Gastroesophageal sphincter (tissue), 4 donors: ENCODE measurements at regions not wholly inside any gene's neighbourhood (a gene's known extent, or its start where the extent isn't known, plus 50 kb on each side); places are given as distances from the start of the nearest gene placed in this dataset.
A peak's percentile ranks its signal among the peaks of the same experiment; 100 is the strongest.

Experiments used
- ATAC-seq: fragments of 150-250 bp; one replicate; pipeline ENCODE4 v1.9.1; 2016; ENCODE audit warnings: mild to moderate bottlenecking, moderate library complexity
- H3K27ac ChIP-seq, 4 donors: fragments of 200-600 bp; sonication (generic) in 3 of 4; 1 replicate in 3 of 4; 2 replicates in 1 of 4; pipeline ENCODE4 v1.5.1; 2016 to 2019
- H3K27me3 ChIP-seq: fragments of 200-600 bp; sonication (generic); one replicate; pipeline ENCODE4 v1.5.1; 2019
- H3K36me3 ChIP-seq, 2 donors: fragments of 200-600 bp; sonication (generic); one replicate each; pipeline ENCODE4 v1.5.1; 2019; ENCODE audit warnings: control low read depth in 1 of 2
- H3K4me1 ChIP-seq, 3 donors: fragments of 200-600 bp; sonication (generic); 1 replicate in 2 of 3; 2 replicates in 1 of 3; pipeline ENCODE4 v1.5.1; 2016 to 2019; ENCODE audit warnings: control low read depth in 2 of 3
- H3K4me3 ChIP-seq, 2 donors: fragments of 200-600 bp; sonication (generic); one replicate each; pipeline ENCODE4 v1.5.1; 2019; ENCODE audit warnings: mild to moderate bottlenecking in 1 of 2, moderate library complexity in 1 of 2
- H3K9me3 ChIP-seq, 3 donors: fragments of 200-600 bp; sonication (generic); one replicate each; pipeline ENCODE4 v1.5.1; 2017 to 2019; ENCODE audit warnings: control low read depth in 2 of 3
- CTCF ChIP-seq, 4 experiments: fragments of 200-600 bp in 2 of 4; fragments of 450-650 bp in 2 of 4; sonication (generic) in 1 of 4; IDR thresholded peaks; one replicate each; pipeline ENCODE4 v1.5.1; 2017 to 2019; ENCODE audit warnings: antibody characterized with exemption in 4 of 4, mild to moderate bottlenecking in 2 of 4, moderate library complexity in 2 of 4
- EP300 ChIP-seq: sonication (generic); formaldehyde crosslinking; IDR thresholded peaks from one replicate; pipeline ENCODE4 v1.6.1; 2017; ENCODE audit warnings: antibody characterized with exemption, mild to moderate bottlenecking
- POLR2A ChIP-seq, 2 donors: fragments of 450-650 bp; IDR thresholded peaks; one replicate each; pipeline ENCODE4 v1.6.1; 2017; ENCODE audit warnings: antibody characterized with exemption in 2 of 2, mild to moderate bottlenecking in 2 of 2, moderate library complexity in 1 of 2
- POLR2AphosphoS5 ChIP-seq: sonication (generic); formaldehyde crosslinking; IDR thresholded peaks from one replicate; pipeline ENCODE4 v1.6.1; 2017; ENCODE audit warnings: antibody characterized with exemption
- WGBS, 2 donors: methylation state at CpG; one replicate each; pipeline ENCODE4 v1.1.5; 2018; ENCODE audit warnings: low coverage in 1 of 2; 5-methylcytosine and 5-hydroxymethylcytosine counted together

GRCh38 chr7:87007038-87007437, 52.4 kb downstream of the ELAPOR2 start:
- Histone ChIP-seq H3K27me3 (no peaks in the 10 kb centered on the region), H3K36me3 (no peaks in the 10 kb centered on the region), H3K9me3 (no peaks in the 10 kb centered on the region), H3K4me3 (no peak overlapping the region), H3K27ac (no peak overlapping the region), H3K4me1 (peaks cover 0 to 4% (median 0%) of the 10 kb centered on the region in 3 donors)
- TF ChIP-seq POLR2A (IDR thresholded peaks at IDR 0.05): no peak
- no peak for TF ChIP-seq EP300
- TF ChIP-seq CTCF (IDR thresholded peaks at IDR 0.05): no peak
- no peak for TF ChIP-seq POLR2AphosphoS5
- ATAC-seq: no peak

- no peak for ATAC-seq
- 82 to 94% methylated on average over 1 of the region's 1 CpG for WGBS, 2 donors
- Histone ChIP-seq H3K27ac (no peak overlapping the region), H3K36me3 (no peaks in the 10 kb centered on the region), H3K27me3 (no peaks in the 10 kb centered on the region), H3K9me3 (no peaks in the 10 kb centered on the region), H3K4me3 (no peak overlapping the region), H3K4me1 (peaks cover 4 to 20% (median 11%) of the 10 kb centered on the region in 3 donors)
- TF ChIP-seq EP300 (no peak), CTCF (IDR thresholded peaks at IDR 0.05) (no peak), POLR2AphosphoS5 (no peak), POLR2A (IDR thresholded peaks at IDR 0.05) (no peak)
Observed at GRCh38 chr7:87004956-87005355, 54.5 kb downstream of the ELAPOR2 start.

- no peaks in the 10 kb centered on the region for H3K27me3 ChIP-seq
- H3K9me3 ChIP-seq: no peaks in the 10 kb centered on the region
- no peak for ATAC-seq
- WGBS, 2 donors: 67 to 70% methylated on average over 9 of the region's 9 CpGs
- no peak overlapping the region for H3K27ac ChIP-seq
- H3K36me3 ChIP-seq: no peaks in the 10 kb centered on the region
- TF ChIP-seq CTCF (IDR thresholded peaks at IDR 0.05) (no peak), POLR2A (IDR thresholded peaks at IDR 0.05) (no peak), POLR2AphosphoS5 (no peak), EP300 (no peak)
- no peak overlapping the region for H3K4me3 ChIP-seq
- peaks cover 4 to 26% (median 14%) of the 10 kb centered on the region in 3 donors for H3K4me1 ChIP-seq
Observed at GRCh38 chr7:87003872-87004798, 55.3 kb downstream of the ELAPOR2 start.

- H3K27ac ChIP-seq: peak overlapping the region in 1 of 4 donors; percentile 51
- H3K36me3 ChIP-seq: no peaks in the 10 kb centered on the region
- no peaks in the 10 kb centered on the region for H3K9me3 ChIP-seq
- 39% methylated on average over 2 of the region's 2 CpGs; no CpG with 5 or more reads in 1 of the 2 donors for WGBS, 2 donors
- H3K4me1 ChIP-seq: peaks cover 4 to 26% (median 14%) of the 10 kb centered on the region in 3 donors
- ATAC-seq: no peak
- H3K4me3 ChIP-seq: no peak overlapping the region
- no peaks in the 10 kb centered on the region for H3K27me3 ChIP-seq
- TF ChIP-seq CTCF (IDR thresholded peaks at IDR 0.05) (no peak), POLR2AphosphoS5 (no peak), POLR2A (IDR thresholded peaks at IDR 0.05) (no peak), EP300 (no peak)
Observed at GRCh38 chr7:87001214-87001613, 58.2 kb downstream of the ELAPOR2 start.

GRCh38 chr7:87000344-87000743, 59.1 kb downstream of the ELAPOR2 start:
- WGBS, 2 donors: 40% methylated on average over 1 of the region's 1 CpG; no CpG with 5 or more reads in 1 of the 2 donors
- H3K9me3 ChIP-seq: no peaks in the 10 kb centered on the region
- no peak overlapping the region for H3K4me3 ChIP-seq
- H3K27ac ChIP-seq: peak overlapping the region in 2 of 4 donors; percentile 12 to 51
- no peaks in the 10 kb centered on the region for H3K27me3 ChIP-seq
- TF ChIP-seq POLR2AphosphoS5: no peak
- no peak for TF ChIP-seq EP300
- no peak for TF ChIP-seq CTCF (IDR thresholded peaks at IDR 0.05)
- no peak for TF ChIP-seq POLR2A (IDR thresholded peaks at IDR 0.05)
- ATAC-seq: no peak
- no peaks in the 10 kb centered on the region for H3K36me3 ChIP-seq
- H3K4me1 ChIP-seq: peaks cover 4 to 26% (median 14%) of the 10 kb centered on the region in 3 donors
